Endothelial cell of umbilical vein (primary cell): ENCODE measurements at regions not wholly inside any gene's neighbourhood (a gene's known extent, or its start where the extent isn't known, plus 50 kb on each side); places are given as distances from the start of the nearest gene placed in this dataset.

Source experiments
- BruUV-seq: library from RNA; stranded (reverse); fragments of 400-500 nt; replicated peaks from 2 replicates; lab custom pipeline; 2021; lab: Mats Ljungman, UMichigan
- CTCF ChIA-PET: fragments of 300-600, 350-600 bp; sonication (Branson Sonifier 250); formaldehyde crosslinking; loops from one replicate; lab custom pipeline; 2021; ENCODE audit warnings: antibody characterized with exemption, inconsistent platforms; lab: Charles Lee
- POLR2A ChIA-PET: fragments of 300-600, 350-600 bp; sonication (Branson Sonifier 250); formaldehyde crosslinking; loops from one replicate; lab custom pipeline; 2021; ENCODE audit warnings: antibody characterized with exemption, inconsistent platforms; lab: Charles Lee
- DNase-seq: peaks from one replicate; pipeline ENCODE4 v3.0.0-alpha.2; 2011; ENCODE audit warnings: low read depth, low spot score
- FAIRE-seq: peaks from 2 replicates; lab custom pipeline; 2011; peaks lifted over from hg19 to GRCh38; lab: Jason Lieb, UNC
- H2AFZ ChIP-seq: 2 replicates; pipeline ENCODE4 v1.6.0; 2012; ENCODE audit warnings: low read depth, low read length, control low read depth, inconsistent platforms
- H3K27ac ChIP-seq: 2 replicates; pipeline ENCODE4 v1.5.1; 2011; ENCODE audit warnings: low read depth, mild to moderate bottlenecking, control low read depth, low read length, moderate library complexity; ENCODE audit not compliant: insufficient read depth
- H3K27me3 ChIP-seq, 2 experiments: 2 replicates each; pipeline versions ENCODE4 v1.6.0 to v1.6.1; 2011; ENCODE audit warnings: low read length in 2 of 2, mixed read lengths in 1 of 2; ENCODE audit not compliant: control insufficient read depth in 2 of 2, insufficient read depth in 2 of 2
- H3K36me3 ChIP-seq, 2 experiments: 2 replicates in 1 of 2; 3 replicates in 1 of 2; pipeline ENCODE4 v1.5.1; 2011; ENCODE audit warnings: low read length in 2 of 2, mild to moderate bottlenecking in 1 of 2, moderate library complexity in 1 of 2; ENCODE audit not compliant: control insufficient read depth in 2 of 2, insufficient read depth in 2 of 2; ENCODE audit errors: extremely low read depth in 1 of 2
- H3K4me1 ChIP-seq: 3 replicates; pipeline ENCODE4 v1.5.1; 2011; ENCODE audit warnings: mild to moderate bottlenecking, low read length; ENCODE audit not compliant: control insufficient read depth, insufficient read depth; ENCODE audit errors: extremely low read depth
- H3K4me2 ChIP-seq: 2 replicates; pipeline ENCODE4 v1.6.1; 2011; ENCODE audit warnings: low read length, control low read depth, mixed read lengths; ENCODE audit not compliant: insufficient read depth
- H3K4me3 ChIP-seq, 3 experiments: fragments of 200-600 bp in 1 of 3; sonication (generic), shearing (Covaris generic) in 1 of 3; replicated peaks in 1 of 3; 2 replicates each; pipeline ENCODE4 v1.5.1; 2011 to 2016; ENCODE audit warnings: control low read depth in 3 of 3, low read length in 3 of 3, mild to moderate bottlenecking in 2 of 3, inconsistent platforms in 1 of 3, low read depth in 1 of 3, moderate library complexity in 1 of 3; ENCODE audit not compliant: insufficient read depth in 1 of 3
- H3K79me2 ChIP-seq: 2 replicates; pipeline ENCODE4 v1.6.0; 2012; ENCODE audit warnings: low read length, inconsistent platforms; ENCODE audit not compliant: control insufficient read depth, insufficient read depth
- H3K9ac ChIP-seq: replicated peaks from 2 replicates; pipeline ENCODE3; 2011; ENCODE audit warnings: low read length, control low read depth; ENCODE audit not compliant: insufficient read depth; ENCODE audit errors: extremely low read depth
- H3K9me1 ChIP-seq: replicated peaks from 3 replicates; pipeline ENCODE4 v1.6.0; 2011; ENCODE audit warnings: mild to moderate bottlenecking, low read length; ENCODE audit not compliant: control insufficient read depth, insufficient read depth; ENCODE audit errors: extremely low read depth
- H3K9me3 ChIP-seq: replicated peaks from 2 replicates; pipeline ENCODE4 v1.5.1; 2012; ENCODE audit warnings: low read length, inconsistent platforms; ENCODE audit not compliant: control insufficient read depth, insufficient read depth
- H4K20me1 ChIP-seq: replicated peaks from 2 replicates; pipeline ENCODE3; 2011; ENCODE audit warnings: mild to moderate bottlenecking, low read length; ENCODE audit not compliant: control insufficient read depth, insufficient read depth; ENCODE audit errors: extremely low read depth
- FOS ChIP-seq: IDR thresholded peaks from 2 replicates; pipeline ENCODE4 v1.6.1; 2011; ENCODE audit warnings: mild to moderate bottlenecking, low read length, moderate library complexity, borderline replicate concordance; ENCODE audit not compliant: insufficient read depth
- JUN ChIP-seq: IDR thresholded peaks from 2 replicates; pipeline ENCODE4 v1.6.1; 2011; ENCODE audit warnings: borderline replicate concordance, low read depth; ENCODE audit not compliant: insufficient read length, insufficient read depth
- POLR2A ChIP-seq: IDR thresholded peaks from 2 replicates; pipeline ENCODE4 v1.6.1; 2012; ENCODE audit warnings: low read depth, mild to moderate bottlenecking, control low read depth, low read length
- dilution Hi-C: fragments of 300-500 bp; cut with MboI; formaldehyde crosslinking; loops from one replicate; pipeline ENCODE4 v1.15.0; 2019; ENCODE audit warnings: low sequenced_read_pairs; ENCODE audit not compliant: extremely low pct_ligation_motif_present
- intact Hi-C: fragments of 100-400 bp; cut with micrococcal nuclease; formaldehyde crosslinking; loops from one replicate; pipeline ENCODE4 v1.10.0; 2022
- TF ChIP-seq, protein P1 (sequence below), 2 donors: IDR thresholded peaks; 1 replicate in 1 of 2; 2 replicates in 1 of 2; pipeline ENCODE4 v1.5.1; 2011; ENCODE audit warnings: low read length in 2 of 2, mild to moderate bottlenecking in 2 of 2, moderate library complexity in 2 of 2, control low read depth in 1 of 2, inconsistent platforms in 1 of 2, low read depth in 1 of 2; ENCODE audit not compliant: insufficient read depth in 1 of 2; ENCODE audit errors: extremely low read depth in 1 of 2

DNA sequence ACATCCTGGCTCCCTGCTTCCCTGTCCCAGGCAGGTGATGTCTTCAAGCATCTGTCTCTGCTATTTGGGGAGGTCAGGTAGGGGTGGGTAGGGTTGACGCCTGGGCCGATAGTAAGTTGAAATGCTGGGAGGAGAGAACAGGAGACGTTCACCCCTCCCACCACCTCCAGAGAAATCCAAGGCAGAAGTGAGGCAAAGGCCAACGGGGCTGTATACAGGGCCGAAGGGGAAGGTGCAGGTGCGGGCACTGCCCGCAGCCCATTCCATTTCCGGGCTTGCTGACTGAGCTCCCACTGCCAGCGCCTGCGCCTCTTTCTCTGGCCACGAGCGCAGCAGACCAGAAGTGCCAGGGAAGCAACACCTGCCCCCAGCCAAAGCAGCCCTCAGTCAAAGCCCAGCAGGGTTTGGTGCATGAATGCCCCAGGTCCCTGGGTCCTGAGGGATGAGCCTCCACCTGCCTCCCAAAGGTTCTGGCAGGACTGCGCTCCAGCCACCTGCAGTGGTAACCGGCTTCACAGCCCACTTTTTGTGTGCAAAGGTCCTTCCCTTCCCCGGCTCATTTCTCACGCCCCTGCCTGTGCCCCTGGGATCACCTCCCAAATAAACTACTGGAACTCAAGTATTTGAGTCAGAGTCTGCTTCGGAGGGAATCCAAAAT lies 127.6 kb upstream of the TNRC6C start:
- H3K9ac ChIP-seq, result no peak overlapping the region
- CTCF ChIA-PET, result interaction anchor here (0.7 to 1.3 kb wide), 2 partner anchors 10 to 128 kb away, joined by 3 to 6 read pairs; partner anchors contain the start of gene TNRC6C
- dilution Hi-C loops (no loop called here), intact Hi-C loops (loop anchor here (2.0 to 5.0 kb wide), 3 partner anchors 128 to 356 kb away; partner anchors contain the start of genes AFMID, TK1 and TNRC6C)
- H3K36me3 ChIP-seq, result no peaks in the 10 kb centered on the region
- peaks cover 31% of the 10 kb centered on the region for H3K4me1 ChIP-seq
- H3K9me1 ChIP-seq, result no peaks in the 10 kb centered on the region
- no peak for FAIRE-seq
- BruUV-seq, result no TSS peak
- H3K27ac ChIP-seq, result peak overlapping the region; percentile 85
- TF ChIP-seq FOS (no peak), JUN (no peak), POLR2A (no peak)
- TF ChIP-seq, protein P1, sequence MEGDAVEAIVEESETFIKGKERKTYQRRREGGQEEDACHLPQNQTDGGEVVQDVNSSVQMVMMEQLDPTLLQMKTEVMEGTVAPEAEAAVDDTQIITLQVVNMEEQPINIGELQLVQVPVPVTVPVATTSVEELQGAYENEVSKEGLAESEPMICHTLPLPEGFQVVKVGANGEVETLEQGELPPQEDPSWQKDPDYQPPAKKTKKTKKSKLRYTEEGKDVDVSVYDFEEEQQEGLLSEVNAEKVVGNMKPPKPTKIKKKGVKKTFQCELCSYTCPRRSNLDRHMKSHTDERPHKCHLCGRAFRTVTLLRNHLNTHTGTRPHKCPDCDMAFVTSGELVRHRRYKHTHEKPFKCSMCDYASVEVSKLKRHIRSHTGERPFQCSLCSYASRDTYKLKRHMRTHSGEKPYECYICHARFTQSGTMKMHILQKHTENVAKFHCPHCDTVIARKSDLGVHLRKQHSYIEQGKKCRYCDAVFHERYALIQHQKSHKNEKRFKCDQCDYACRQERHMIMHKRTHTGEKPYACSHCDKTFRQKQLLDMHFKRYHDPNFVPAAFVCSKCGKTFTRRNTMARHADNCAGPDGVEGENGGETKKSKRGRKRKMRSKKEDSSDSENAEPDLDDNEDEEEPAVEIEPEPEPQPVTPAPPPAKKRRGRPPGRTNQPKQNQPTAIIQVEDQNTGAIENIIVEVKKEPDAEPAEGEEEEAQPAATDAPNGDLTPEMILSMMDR (IDR thresholded peaks at IDR 0.05; ENCODE audit: extremely low read depth in 1 of 2, insufficient read depth in 1 of 2, low read depth in 1 of 2, low read length in 2 of 2), result no peak
- no peaks in the 10 kb centered on the region for H4K20me1 ChIP-seq
- no peak for DNase-seq
- H3K79me2 ChIP-seq, result no peaks in the 10 kb centered on the region
- POLR2A ChIA-PET, result interaction anchor here (2.2 kb wide), 1 partner anchor 128 kb away, joined by 8 read pairs; the partner anchor contains the start of gene TNRC6C
- H3K9me3 ChIP-seq, result no peaks in the 10 kb centered on the region
- peak overlapping the region; percentile 53 for H3K4me2 ChIP-seq
- no peaks in the 10 kb centered on the region for H3K27me3 ChIP-seq
- H2AFZ ChIP-seq, result peak overlapping the region; percentile 92
- no peak overlapping the region for H3K4me3 ChIP-seq
